ENCODE measurements at regions not wholly inside any gene's neighbourhood (a gene's known extent, or its start where the extent isn't known, plus 50 kb on each side); places are given as distances from the start of the nearest gene placed in this dataset.
"Not testable (repeated sequence)": the region's sequence is repeated elsewhere in the genome, so short reads cannot be mapped to it uniquely, and the experiment has no call there.

DNA sequence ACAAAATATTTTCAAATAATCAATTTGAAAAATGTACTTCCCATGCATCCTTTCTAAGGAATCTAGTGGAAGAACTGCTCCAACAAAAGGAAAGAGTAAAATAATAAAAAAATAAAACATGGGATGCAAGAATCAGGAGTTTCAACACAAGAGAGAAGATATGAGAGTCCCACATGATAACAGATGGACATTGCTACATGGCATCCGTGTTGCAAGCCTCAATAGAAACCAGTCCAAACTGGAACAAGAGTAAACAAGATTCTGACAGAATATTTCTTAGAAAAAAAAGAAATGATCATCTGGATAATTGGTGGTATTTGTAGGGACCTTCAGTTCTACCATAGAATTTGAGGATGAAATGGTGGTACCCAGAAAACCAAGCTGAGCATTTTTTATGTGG, 186.8 kb downstream of the FRK start:
- Histone ChIP-seq H3K4me3 (ENCODE audit: insufficient read depth, low read depth, low read length) (no peak overlapping the region), H3K36me3 (replicated peaks; ENCODE audit: control insufficient read depth, insufficient read depth, low read length) (no peaks in the 10 kb centered on the region), H3K27me3 (ENCODE audit: control insufficient read depth, insufficient read depth, low read length) (no peaks in the 10 kb centered on the region)
- no peak for DNase-seq

GRCh38 chr6:115870464-115870863, 190.2 kb downstream of the FRK start:
- Histone ChIP-seq H3K4me3 (ENCODE audit: insufficient read depth, low read depth, low read length) (no peak overlapping the region), H3K36me3 (replicated peaks; ENCODE audit: control insufficient read depth, insufficient read depth, low read length) (no peaks in the 10 kb centered on the region), H3K27me3 (ENCODE audit: control insufficient read depth, insufficient read depth, low read length) (no peaks in the 10 kb centered on the region)
- no peak for DNase-seq

GRCh38 chr6:115865914-115866313, 194.8 kb downstream of the FRK start:
- no peaks in the 10 kb centered on the region for H3K36me3 ChIP-seq (replicated peaks; ENCODE audit: control insufficient read depth, insufficient read depth, low read length)
- no peaks in the 10 kb centered on the region for H3K27me3 ChIP-seq (ENCODE audit: control insufficient read depth, insufficient read depth, low read length)
- H3K4me3 ChIP-seq (ENCODE audit: insufficient read depth, low read depth, low read length): no peak overlapping the region
- no peak for DNase-seq

DNA sequence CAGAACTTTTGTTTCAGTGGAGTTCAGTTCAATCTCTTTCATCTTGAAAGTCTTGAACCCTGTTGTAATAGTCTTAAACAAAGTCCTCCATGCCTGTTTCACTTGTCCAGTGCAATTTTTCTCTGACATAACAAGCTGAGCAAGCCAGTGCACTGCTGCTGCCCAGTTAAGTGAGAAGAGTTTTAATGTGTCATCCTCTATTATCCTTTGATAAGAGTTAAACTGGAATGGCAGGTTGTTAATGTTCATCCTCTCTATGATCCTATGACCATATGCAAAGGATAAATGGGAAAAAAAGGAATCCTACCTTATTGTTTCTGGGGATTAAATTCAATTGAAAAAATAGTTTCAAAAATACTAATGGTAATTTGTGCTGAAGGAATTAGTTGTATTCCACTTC, 197.5 kb downstream of the FRK start:
- no peaks in the 10 kb centered on the region for H3K36me3 ChIP-seq (replicated peaks; ENCODE audit: control insufficient read depth, insufficient read depth, low read length)
- no peak overlapping the region for H3K4me3 ChIP-seq (ENCODE audit: insufficient read depth, low read depth, low read length)
- no peak for DNase-seq
- no peaks in the 10 kb centered on the region for H3K27me3 ChIP-seq (ENCODE audit: control insufficient read depth, insufficient read depth, low read length)

GRCh38 chr6:115861658-115862057, 199.0 kb downstream of the FRK start:
- not testable (repeated sequence) for H3K4me3 ChIP-seq (ENCODE audit: insufficient read depth, low read depth, low read length); DNase-seq; H3K27me3 ChIP-seq (ENCODE audit: control insufficient read depth, insufficient read depth, low read length); H3K36me3 ChIP-seq (replicated peaks; ENCODE audit: control insufficient read depth, insufficient read depth, low read length)

DNA sequence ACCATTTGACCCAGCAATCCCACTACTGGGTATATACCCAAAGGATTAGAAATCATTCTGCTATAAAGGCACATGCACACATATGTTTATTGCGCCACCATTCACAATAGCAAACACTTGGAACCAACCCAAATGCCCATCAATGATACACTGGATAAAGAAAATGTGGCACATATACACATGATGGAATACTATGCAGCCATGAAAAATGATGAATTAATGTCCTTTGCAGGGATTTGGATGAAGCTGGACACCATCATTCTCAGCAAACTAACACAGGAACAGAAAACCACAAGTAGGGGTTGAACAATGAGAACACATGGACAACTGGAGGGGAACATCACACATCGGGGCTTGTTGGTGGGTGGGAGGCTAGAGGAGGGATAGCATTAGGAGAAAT, 201.1 kb downstream of the FRK start:
- not testable (repeated sequence) for H3K4me3 ChIP-seq (ENCODE audit: insufficient read depth, low read depth, low read length); H3K36me3 ChIP-seq (replicated peaks; ENCODE audit: control insufficient read depth, insufficient read depth, low read length); DNase-seq; H3K27me3 ChIP-seq (ENCODE audit: control insufficient read depth, insufficient read depth, low read length)

DNA sequence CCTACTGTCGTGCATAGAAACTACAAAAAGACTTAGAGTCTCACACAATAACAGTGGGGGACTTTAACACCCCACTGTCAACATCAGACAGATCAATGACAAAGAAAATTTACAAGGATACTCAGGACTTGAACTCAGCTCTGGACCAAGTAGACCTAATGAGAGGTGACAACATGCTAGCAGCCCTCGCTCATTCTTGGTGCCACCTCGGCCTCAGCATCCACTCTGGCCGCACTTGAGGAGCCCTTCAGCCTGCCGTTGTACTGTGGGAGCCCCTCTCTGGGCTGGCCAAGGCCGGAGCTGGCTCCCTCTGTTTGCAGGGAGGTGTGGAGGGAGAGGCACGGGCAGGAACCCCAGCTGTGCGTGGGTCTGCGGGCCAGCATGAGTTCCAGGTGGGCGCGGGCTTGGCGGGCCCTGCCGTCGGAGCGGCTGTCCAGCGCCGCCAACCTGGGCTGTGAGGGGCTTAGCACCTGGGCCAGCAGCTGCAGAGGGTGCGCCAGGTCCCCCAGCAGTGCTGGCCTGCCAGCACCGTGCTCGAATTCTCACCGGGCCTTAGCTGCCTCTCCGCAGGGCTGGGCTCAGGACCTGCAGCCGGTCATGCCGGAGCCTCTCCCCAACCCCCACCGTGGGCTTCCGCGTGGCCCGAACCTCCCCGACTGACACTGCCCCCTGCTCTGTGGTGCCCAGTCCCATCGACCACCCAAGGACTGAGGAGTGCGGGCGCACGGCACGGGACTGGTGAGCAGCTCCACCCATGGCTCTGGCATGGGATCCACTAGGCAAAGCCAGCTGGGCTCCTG, 205.6 kb downstream of the FRK start:
- H3K4me3 ChIP-seq (ENCODE audit: insufficient read depth, low read depth, low read length): no peak overlapping the region
- no peak for DNase-seq
- H3K36me3 ChIP-seq (replicated peaks; ENCODE audit: control insufficient read depth, insufficient read depth, low read length): no peaks in the 10 kb centered on the region
- H3K27me3 ChIP-seq (ENCODE audit: control insufficient read depth, insufficient read depth, low read length): no peaks in the 10 kb centered on the region

DNA sequence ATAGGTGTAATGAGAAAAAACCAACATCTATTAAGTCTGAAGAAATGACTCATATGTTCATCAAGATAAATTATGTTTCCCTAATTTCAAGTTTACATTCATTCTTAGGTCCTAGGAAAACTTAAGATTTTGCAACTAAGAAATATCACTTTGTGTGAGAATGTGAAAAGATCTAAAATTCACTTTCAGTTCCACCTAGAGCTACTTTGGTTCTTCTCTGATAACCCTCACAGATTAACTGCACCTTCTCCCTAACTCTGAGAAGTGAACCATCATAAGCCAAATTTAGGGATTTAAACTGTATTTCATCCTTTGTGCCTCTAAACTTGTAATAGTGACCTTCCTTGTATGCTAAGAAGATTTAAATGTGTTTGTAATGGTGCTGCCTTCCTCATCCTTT, 213.0 kb downstream of the FRK start:
- no peak overlapping the region for H3K4me3 ChIP-seq (ENCODE audit: insufficient read depth, low read depth, low read length)

DNA sequence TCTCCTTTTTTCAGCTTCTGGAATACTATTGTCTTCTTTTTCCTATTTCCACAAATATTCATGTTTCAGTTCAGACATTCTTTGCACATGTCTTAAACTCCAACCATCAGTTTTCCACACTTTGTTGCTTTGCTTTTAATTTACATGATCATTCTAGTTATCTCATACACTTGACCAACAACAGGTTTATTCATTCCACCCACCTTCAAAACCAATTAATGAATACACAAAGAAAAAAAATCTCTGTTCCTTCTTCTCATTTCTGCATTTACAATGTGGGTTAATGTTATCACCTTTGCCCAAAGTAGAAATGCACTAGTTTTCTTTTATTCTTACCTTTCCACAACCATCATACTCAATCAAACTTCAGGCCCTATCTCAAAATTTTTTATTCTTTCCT, 216.7 kb downstream of the FRK start:
- Histone ChIP-seq H3K27me3 (ENCODE audit: control insufficient read depth, insufficient read depth, low read length) (no peaks in the 10 kb centered on the region), H3K36me3 (replicated peaks; ENCODE audit: control insufficient read depth, insufficient read depth, low read length) (no peaks in the 10 kb centered on the region), H3K4me3 (ENCODE audit: insufficient read depth, low read depth, low read length) (no peak overlapping the region)
- DNase-seq: no peak

More for the DNA sequence above, 213.0 kb downstream of the FRK start:
- no peaks in the 10 kb centered on the region for H3K36me3 ChIP-seq (replicated peaks; ENCODE audit: control insufficient read depth, insufficient read depth, low read length)
- H3K27me3 ChIP-seq (ENCODE audit: control insufficient read depth, insufficient read depth, low read length): no peaks in the 10 kb centered on the region
- DNase-seq: no peak

DNA sequence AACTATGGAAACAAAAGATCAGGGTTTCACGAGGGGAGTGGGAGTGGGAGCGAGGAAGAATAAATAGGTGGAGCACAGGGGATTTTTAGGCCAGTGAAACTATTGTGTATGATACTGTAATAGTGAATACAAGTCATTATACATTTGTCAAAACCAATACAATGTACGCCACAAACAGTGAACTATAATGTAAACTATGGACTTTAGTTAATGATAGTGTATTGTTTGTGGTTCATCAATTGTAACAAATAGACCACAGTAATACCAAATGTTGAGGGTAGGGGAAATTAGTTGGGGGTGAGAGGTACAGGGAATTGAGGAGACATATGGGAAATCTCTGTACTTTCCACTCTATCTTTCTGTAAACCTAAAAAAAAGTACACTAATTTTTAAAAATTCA, 218.4 kb downstream of the FRK start:
- no peaks in the 10 kb centered on the region for H3K27me3 ChIP-seq (ENCODE audit: control insufficient read depth, insufficient read depth, low read length)
- H3K36me3 ChIP-seq (replicated peaks; ENCODE audit: control insufficient read depth, insufficient read depth, low read length): no peaks in the 10 kb centered on the region
- no peak overlapping the region for H3K4me3 ChIP-seq (ENCODE audit: insufficient read depth, low read depth, low read length)
- DNase-seq: no peak

DNA sequence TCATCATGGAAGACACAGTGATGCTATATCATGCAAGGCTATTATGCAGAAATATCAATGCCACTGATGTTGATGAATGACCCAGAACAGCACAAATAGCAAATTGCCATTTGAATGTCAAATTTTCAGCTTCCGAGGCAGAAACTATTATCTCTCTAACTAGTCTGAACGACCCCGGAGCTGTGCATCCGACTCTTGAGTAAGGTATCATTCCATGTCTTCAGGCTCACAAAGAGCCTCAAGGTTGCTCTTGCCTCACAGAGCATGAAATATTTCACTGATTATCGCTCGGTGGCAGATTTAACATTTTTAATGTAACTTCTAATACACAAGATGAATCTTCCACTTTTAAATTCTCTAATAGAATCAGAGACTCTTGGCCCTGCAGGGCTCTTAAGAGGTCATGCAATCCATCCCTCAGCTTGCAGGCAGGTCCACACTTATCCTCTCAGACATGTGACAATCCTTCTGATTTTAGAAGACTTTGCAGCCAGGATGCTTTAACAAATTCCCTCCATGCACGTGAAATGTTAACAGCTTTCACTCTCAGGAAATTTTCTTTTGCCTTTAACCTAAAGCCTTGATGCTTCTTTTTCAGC, 221.0 kb downstream of the FRK start:
- Histone ChIP-seq H3K4me3 (ENCODE audit: insufficient read depth, low read depth, low read length) (no peak overlapping the region), H3K27me3 (ENCODE audit: control insufficient read depth, insufficient read depth, low read length) (no peaks in the 10 kb centered on the region), H3K36me3 (replicated peaks; ENCODE audit: control insufficient read depth, insufficient read depth, low read length) (no peaks in the 10 kb centered on the region)
- no peak for DNase-seq

- peak; percentile 62 for DNase-seq
- Histone ChIP-seq H3K4me3 (ENCODE audit: insufficient read depth, low read depth, low read length) (no peak overlapping the region), H3K27me3 (ENCODE audit: control insufficient read depth, insufficient read depth, low read length) (no peaks in the 10 kb centered on the region), H3K36me3 (replicated peaks; ENCODE audit: control insufficient read depth, insufficient read depth, low read length) (no peaks in the 10 kb centered on the region)
These were observed 221.8 kb downstream of the FRK start for GRCh38 chr6:115838763-115839401.

DNA sequence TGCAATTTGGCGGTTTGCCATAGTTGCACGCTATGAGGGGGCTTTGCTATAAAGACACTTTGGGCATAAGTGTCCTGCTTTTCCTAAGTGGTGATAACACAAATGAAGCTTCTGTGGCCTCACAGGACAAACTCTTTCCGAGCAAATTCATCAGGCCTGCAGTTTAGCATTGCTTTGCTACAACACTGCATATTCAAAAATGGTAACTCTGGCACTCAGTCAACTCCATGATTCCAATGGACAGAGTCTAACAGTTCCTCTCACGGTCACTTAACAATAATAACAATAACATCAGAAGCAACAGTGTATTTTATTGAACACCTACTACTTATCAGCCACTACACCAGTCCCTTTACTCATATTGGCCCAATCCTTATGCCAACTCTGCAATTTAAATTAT, 222.5 kb downstream of the FRK start:
- Histone ChIP-seq H3K27me3 (ENCODE audit: control insufficient read depth, insufficient read depth, low read length) (no peaks in the 10 kb centered on the region), H3K4me3 (ENCODE audit: insufficient read depth, low read depth, low read length) (no peak overlapping the region), H3K36me3 (replicated peaks; ENCODE audit: control insufficient read depth, insufficient read depth, low read length) (no peaks in the 10 kb centered on the region)
- DNase-seq: no peak

GRCh38 chr6:115836374-115836773, 224.3 kb downstream of the FRK start:
- not testable (repeated sequence) for H3K4me3 ChIP-seq (ENCODE audit: insufficient read depth, low read depth, low read length); DNase-seq; H3K36me3 ChIP-seq (replicated peaks; ENCODE audit: control insufficient read depth, insufficient read depth, low read length); H3K27me3 ChIP-seq (ENCODE audit: control insufficient read depth, insufficient read depth, low read length)

GRCh38 chr6:115835314-115835713, 225.4 kb downstream of the FRK start:
- Histone ChIP-seq H3K4me3 (ENCODE audit: insufficient read depth, low read depth, low read length) (no peak overlapping the region), H3K36me3 (replicated peaks; ENCODE audit: control insufficient read depth, insufficient read depth, low read length) (no peaks in the 10 kb centered on the region), H3K27me3 (ENCODE audit: control insufficient read depth, insufficient read depth, low read length) (no peaks in the 10 kb centered on the region)
- DNase-seq: no peak
